Adipocyte (in vitro differentiated cells): ENCODE measurements at regions not wholly inside any gene's neighbourhood (a gene's known extent, or its start where the extent isn't known, plus 50 kb on each side); places are given as distances from the start of the nearest gene placed in this dataset.

Experiments
- DNase-seq: peaks from one replicate; pipeline ENCODE4 v3.0.0-alpha.2; 2015; ENCODE audit warnings: low read depth
- H3K27me3 ChIP-seq: replicated peaks from 2 replicates; pipeline ENCODE4 v1.7.0; 2013; ENCODE audit warnings: mild to moderate bottlenecking, low read length, moderate library complexity; ENCODE audit not compliant: control insufficient read depth, insufficient read depth
- H3K36me3 ChIP-seq: 2 replicates; pipeline ENCODE4 v1.7.0; 2013; ENCODE audit warnings: low read length, mild to moderate bottlenecking, moderate library complexity; ENCODE audit not compliant: control insufficient read depth, insufficient read depth, severe bottlenecking
- H3K4me1 ChIP-seq: 2 replicates; pipeline ENCODE4 v1.7.0; 2013; ENCODE audit warnings: mild to moderate bottlenecking, low read length, moderate library complexity; ENCODE audit not compliant: control insufficient read depth, insufficient read depth
- H3K4me3 ChIP-seq: 2 replicates; pipeline ENCODE4 v1.7.0; 2013; ENCODE audit warnings: mild to moderate bottlenecking, low read length, moderate library complexity
- H3K9ac ChIP-seq: 2 replicates; pipeline ENCODE4 v1.7.0; 2013; ENCODE audit warnings: mild to moderate bottlenecking, low read length, moderate library complexity
- H3K9me3 ChIP-seq: 2 replicates; pipeline ENCODE4 v1.7.0; 2013; ENCODE audit warnings: mild to moderate bottlenecking, low read length, moderate library complexity; ENCODE audit not compliant: control insufficient read depth

DNA sequence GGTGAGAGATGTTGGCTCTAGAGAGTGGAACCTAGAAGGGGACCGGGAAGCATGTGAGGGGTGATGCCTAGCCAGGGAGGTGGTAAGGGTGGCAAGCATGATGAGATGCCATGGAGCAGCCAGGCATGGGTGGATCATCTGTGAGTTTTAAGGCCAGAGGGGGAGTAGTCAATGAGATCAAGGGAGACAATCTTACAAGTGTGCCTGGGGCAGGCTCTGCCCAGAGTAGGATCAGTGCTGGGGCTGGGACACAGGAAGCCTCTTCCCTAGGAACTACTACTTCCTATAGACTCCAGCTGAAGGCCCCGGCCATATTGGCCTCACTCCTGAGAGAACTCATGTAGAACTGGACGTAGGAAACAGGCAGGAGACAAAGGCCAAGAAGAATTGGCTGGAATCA is 192.4 kb upstream of the CSF3R start:
- H3K36me3 ChIP-seq: no peaks in the 10 kb centered on the region
- peaks cover 40% of the 10 kb centered on the region for H3K27me3 ChIP-seq
- no peak for DNase-seq
- no peaks in the 10 kb centered on the region for H3K4me1 ChIP-seq
- no peak overlapping the region for H3K9ac ChIP-seq
- no peak overlapping the region for H3K4me3 ChIP-seq
- H3K9me3 ChIP-seq: peaks cover 8% of the 10 kb centered on the region

DNA sequence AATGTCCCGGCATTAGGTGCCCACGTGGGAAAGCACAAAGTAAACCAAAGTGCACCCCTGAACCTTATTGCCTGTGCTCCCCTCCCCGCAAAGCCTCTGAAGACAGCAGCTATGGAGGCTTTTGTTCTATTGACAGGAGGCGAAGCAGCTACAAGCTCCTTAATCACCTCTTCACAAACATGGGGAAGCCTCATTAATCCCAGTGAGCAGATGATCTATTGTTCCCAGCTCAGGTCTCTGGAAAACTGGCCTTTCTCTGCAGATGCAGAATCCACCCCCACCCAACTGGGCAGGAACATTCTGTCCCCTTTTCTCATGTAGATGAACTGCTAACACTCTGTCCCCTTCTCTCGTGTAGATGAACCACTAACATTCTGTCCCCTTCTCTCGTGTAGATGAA is 190.5 kb upstream of the CSF3R start:
- Histone ChIP-seq H3K4me3 (no peak overlapping the region), H3K9me3 (peaks cover 8% of the 10 kb centered on the region), H3K27me3 (peaks cover 42% of the 10 kb centered on the region), H3K4me1 (no peaks in the 10 kb centered on the region), H3K36me3 (no peaks in the 10 kb centered on the region), H3K9ac (no peak overlapping the region)
- no peak for DNase-seq

DNA sequence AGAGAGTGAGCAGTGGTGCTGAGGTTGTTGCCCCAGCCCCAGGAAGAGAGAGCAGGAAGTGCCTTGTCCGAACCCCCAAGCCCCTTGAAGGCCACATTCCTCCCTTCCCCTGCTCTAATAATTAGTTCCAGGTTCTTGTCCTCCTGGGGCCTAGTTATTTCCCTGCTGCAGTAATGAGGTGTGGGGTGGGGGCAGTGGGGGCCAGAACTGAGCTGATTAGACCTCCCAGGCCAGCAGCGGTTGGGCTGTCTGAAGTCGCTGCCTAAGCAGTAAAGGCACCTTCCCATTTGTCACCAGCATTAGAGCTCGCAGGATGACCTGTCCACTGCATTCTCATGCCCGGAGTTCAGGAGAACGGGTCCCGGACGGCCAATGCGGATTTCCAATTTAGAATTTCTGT is 186.5 kb upstream of the CSF3R start:
- Histone ChIP-seq H3K9ac (no peak overlapping the region), H3K9me3 (no peaks in the 10 kb centered on the region), H3K27me3 (peaks cover 44% of the 10 kb centered on the region), H3K4me1 (no peaks in the 10 kb centered on the region), H3K4me3 (no peak overlapping the region), H3K36me3 (no peaks in the 10 kb centered on the region)
- no peak for DNase-seq

- no peaks in the 10 kb centered on the region for H3K4me1 ChIP-seq
- H3K27me3 ChIP-seq: peaks cover 34% of the 10 kb centered on the region
- H3K36me3 ChIP-seq: no peaks in the 10 kb centered on the region
Measured at GRCh38 chr1:36667836-36668235, 185.1 kb upstream of the CSF3R start.

DNA sequence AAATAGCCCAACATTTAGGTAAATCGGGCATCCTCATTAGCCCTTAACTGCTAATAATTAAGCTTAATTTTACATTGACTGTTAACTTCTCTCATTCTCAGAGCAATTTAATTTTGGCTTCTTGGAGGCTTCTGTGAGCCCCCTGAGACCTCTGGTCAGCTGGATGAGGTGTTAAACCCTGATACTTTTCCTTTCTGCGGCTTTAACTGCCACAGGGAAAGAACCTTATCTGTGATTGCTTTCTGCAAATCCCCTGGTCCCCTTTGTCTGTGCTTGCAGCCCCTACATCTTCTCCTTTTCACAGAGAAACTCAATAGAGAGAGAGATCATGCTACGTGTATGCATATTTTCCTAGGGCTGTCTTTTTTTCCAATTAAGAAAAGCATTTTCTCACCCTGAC is 184.5 kb upstream of the CSF3R start:
- Histone ChIP-seq H3K9me3 (no peaks in the 10 kb centered on the region), H3K4me1 (no peaks in the 10 kb centered on the region), H3K27me3 (peaks cover 34% of the 10 kb centered on the region), H3K9ac (no peak overlapping the region), H3K36me3 (no peaks in the 10 kb centered on the region), H3K4me3 (no peak overlapping the region)
- DNase-seq: no peak

More at GRCh38 chr1:36667836-36668235, 185.1 kb upstream of the CSF3R start:
- Histone ChIP-seq H3K4me3 (no peak overlapping the region), H3K9ac (no peak overlapping the region), H3K9me3 (no peaks in the 10 kb centered on the region)
- DNase-seq: no peak

DNA sequence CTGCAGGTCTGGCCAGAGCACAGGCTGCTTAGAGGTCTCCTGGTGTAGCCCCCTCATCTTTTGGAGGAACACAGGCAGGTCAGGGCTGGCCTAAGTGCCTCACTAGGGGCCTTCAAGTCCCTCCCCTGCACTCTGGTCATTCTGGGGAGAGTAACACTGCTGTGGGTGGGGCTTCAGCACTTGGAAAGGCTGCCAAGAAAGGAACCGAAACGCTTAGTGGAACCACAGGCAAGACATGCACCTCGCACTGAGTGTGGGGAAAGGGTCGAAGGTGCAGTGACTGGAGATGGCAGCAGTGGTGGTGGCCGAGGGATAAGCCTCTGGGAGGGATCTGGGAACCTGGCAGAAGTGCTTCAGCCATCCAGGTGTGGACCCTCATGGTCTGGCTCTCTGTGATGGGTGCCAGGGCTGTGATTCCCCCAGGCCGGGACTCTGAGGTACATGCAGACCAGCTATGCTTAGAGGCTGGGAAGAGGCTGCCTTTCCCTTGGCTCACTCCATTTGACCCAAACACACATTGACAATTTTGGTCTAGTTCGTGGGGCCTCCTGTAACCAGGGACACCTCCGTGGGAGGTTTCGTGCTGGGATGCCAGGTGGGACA is 182.9 kb upstream of the CSF3R start:
- Histone ChIP-seq H3K9me3 (no peaks in the 10 kb centered on the region), H3K36me3 (no peaks in the 10 kb centered on the region), H3K4me3 (no peak overlapping the region), H3K4me1 (no peaks in the 10 kb centered on the region), H3K9ac (no peak overlapping the region), H3K27me3 (peaks cover 35% of the 10 kb centered on the region)
- DNase-seq: no peak

GRCh38 chr1:36664571-36665287 is 182.0 kb upstream of the CSF3R start:
- H3K36me3 ChIP-seq: no peaks in the 10 kb centered on the region
- no peak for DNase-seq
- H3K9ac ChIP-seq: no peak overlapping the region
- no peaks in the 10 kb centered on the region for H3K4me1 ChIP-seq
- peaks cover 34% of the 10 kb centered on the region for H3K27me3 ChIP-seq
- no peaks in the 10 kb centered on the region for H3K9me3 ChIP-seq
- H3K4me3 ChIP-seq: no peak overlapping the region

DNA sequence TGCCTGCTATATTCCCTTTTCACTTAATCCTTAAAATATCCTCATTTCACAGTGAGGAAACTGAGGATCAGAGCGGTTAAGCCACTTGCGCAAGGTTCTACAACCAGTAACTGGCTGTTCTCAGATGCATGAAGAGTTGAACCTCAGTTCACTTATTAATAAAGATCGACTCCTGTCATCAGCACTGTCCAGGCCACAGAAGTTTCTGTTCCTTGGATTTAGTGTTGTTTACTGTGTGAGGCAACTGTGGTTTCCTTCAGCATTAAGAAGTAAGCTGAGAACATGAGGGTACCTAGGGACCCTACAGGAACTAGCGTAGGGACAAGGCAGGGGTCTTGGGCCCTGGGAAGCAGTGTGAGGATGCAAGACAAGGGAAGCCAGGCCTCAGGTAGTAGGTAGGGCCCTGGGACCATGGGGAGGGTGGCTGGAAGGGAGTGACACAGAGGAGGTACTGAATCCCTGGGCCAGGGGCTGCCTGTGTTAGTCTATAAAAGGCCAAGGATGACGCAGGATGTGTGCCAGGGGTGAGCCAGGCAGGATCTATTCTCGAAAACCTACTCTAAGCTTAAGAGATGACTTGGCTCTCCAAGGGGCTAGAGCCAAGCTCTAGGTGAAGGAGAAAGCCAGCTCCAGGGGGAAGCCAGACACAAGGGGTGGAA is 181.2 kb upstream of the CSF3R start:
- H3K9ac ChIP-seq: no peak overlapping the region
- peaks cover 39% of the 10 kb centered on the region for H3K27me3 ChIP-seq
- H3K36me3 ChIP-seq: no peaks in the 10 kb centered on the region
- H3K4me1 ChIP-seq: no peaks in the 10 kb centered on the region
- DNase-seq: no peak
- H3K4me3 ChIP-seq: no peak overlapping the region
- no peaks in the 10 kb centered on the region for H3K9me3 ChIP-seq

DNA sequence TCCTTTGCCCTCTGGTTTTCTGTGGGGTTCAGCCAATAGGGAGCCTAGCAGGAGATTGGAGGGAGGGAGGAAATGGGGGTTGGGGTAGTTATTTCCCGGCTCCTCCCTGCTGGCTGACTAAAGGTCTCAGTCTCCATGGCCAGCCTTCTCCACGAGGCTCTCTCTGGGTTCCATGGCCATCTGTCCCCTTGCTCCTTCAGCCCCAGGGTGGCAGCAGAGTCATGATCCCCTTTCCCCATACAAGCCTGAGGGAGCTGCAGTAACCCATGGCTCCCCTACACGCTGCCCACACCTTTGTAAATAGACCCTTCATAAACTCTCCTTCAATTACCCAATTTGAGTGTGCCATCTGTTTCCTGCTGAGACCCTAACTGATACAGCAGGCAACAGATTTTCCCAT is 176.1 kb upstream of the CSF3R start:
- no peak overlapping the region for H3K4me3 ChIP-seq
- no peak overlapping the region for H3K9ac ChIP-seq
- H3K36me3 ChIP-seq: no peaks in the 10 kb centered on the region
- no peak for DNase-seq
- no peaks in the 10 kb centered on the region for H3K9me3 ChIP-seq
- H3K4me1 ChIP-seq: peaks cover 2% of the 10 kb centered on the region
- H3K27me3 ChIP-seq: peaks cover 33% of the 10 kb centered on the region

DNA sequence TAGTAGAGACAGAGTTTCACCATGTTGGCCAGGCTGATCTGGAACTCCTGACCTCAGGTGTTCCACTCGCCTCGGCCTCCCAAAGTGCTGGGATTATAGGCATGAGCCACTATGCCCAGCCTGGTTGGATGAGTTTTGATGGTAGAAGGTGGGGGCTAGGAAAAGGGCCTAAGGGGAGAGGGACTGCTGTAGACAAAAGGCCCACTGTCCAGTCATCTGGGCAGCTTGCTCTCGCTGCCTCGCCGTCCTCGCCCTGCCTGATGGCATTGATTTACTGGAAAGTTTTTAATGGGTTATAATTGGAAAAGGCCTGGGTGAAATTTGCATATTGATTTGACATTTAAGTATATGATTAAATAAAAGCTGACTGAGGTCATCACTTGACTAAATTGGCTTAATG is 175.1 kb upstream of the CSF3R start:
- H3K9ac ChIP-seq: no peak overlapping the region
- H3K4me1 ChIP-seq: peaks cover 7% of the 10 kb centered on the region
- no peaks in the 10 kb centered on the region for H3K9me3 ChIP-seq
- DNase-seq: no peak
- H3K36me3 ChIP-seq: no peaks in the 10 kb centered on the region
- H3K4me3 ChIP-seq: no peak overlapping the region
- peaks cover 33% of the 10 kb centered on the region for H3K27me3 ChIP-seq

DNA sequence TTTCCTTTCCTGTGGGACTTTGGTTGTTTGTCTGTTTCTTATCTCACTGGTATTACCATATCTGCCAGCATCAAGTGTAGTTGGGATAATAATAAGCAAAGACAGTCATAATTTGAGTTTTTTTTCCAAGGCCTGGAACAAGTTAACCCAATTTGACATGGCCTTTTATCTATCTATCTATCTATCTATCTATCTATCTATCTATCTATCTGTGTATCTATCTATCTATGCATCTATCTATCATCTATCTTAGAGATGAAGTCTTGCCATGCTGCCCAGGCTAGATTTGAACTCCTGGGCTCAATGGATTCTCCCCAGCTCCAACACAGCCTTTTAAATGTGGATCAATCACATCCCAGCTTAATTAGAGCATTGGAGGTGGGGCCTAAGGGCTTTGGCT is 174.1 kb upstream of the CSF3R start:
- H3K9me3 ChIP-seq: no peaks in the 10 kb centered on the region
- peaks cover 7% of the 10 kb centered on the region for H3K4me1 ChIP-seq
- no peak overlapping the region for H3K9ac ChIP-seq
- no peaks in the 10 kb centered on the region for H3K36me3 ChIP-seq
- no peak overlapping the region for H3K4me3 ChIP-seq
- DNase-seq: no peak
- H3K27me3 ChIP-seq: peaks cover 37% of the 10 kb centered on the region
